NCI-H2107 treated with DMSO at 0.1 percent for 48 hours (cell line): ENCODE measurements at regions not wholly inside any gene's neighbourhood (a gene's known extent, or its start where the extent isn't known, plus 50 kb on each side); places are given as distances from the start of the nearest gene placed in this dataset.
"Not testable (repeated sequence)": the region's sequence is repeated elsewhere in the genome, so short reads cannot be mapped to it uniquely, and the experiment has no call there.

Source experiments
- DNase-seq: peaks from one replicate; lab custom pipeline; 2025; ENCODE audit not compliant: unreplicated experiment; lab: John Stamatoyannopoulos, UW

- no peak for DNase-seq
Measured at GRCh38 chrX:115357326-115358120, 68.0 kb downstream of the LUZP4 start.

GRCh38 chrX:115359508-115359907 is 70.0 kb downstream of the LUZP4 start:
- not testable (repeated sequence) for DNase-seq

- no peak for DNase-seq
Measured at GRCh38 chrX:115360220-115360781, 70.8 kb downstream of the LUZP4 start.

GRCh38 chrX:115362334-115363095 is 73.0 kb downstream of the LUZP4 start:
- no peak for DNase-seq

GRCh38 chrX:115363372-115363771 is 73.9 kb downstream of the LUZP4 start:
- DNase-seq = peak; percentile 56

- no peak for DNase-seq
Measured at GRCh38 chrX:115363897-115364296, 74.4 kb downstream of the LUZP4 start.

GRCh38 chrX:115364670-115365069 is 75.2 kb downstream of the LUZP4 start:
- DNase-seq = no peak

- DNase-seq = no peak
Measured at GRCh38 chrX:115366535-115366934, 77.0 kb downstream of the LUZP4 start.

DNA sequence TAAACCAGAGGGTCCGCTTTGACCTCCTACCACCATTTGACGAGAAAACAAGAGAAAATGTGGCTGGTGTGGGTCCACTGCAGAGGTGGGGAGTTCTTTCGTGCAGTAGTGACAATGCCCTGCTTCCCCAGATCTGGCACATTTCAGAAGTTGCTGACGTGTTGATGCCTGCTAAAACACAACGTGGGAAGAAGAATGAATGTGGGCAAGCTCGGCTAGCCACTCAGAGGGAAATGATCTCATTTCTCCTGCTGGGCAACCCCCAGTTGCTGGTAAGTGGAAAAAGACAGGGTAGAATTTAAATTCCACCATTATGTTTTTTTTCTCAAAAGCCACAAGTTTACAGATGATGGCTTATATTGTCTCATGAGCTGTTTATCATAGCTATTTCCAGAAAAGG is 77.9 kb downstream of the LUZP4 start:
- DNase-seq = no peak

DNA sequence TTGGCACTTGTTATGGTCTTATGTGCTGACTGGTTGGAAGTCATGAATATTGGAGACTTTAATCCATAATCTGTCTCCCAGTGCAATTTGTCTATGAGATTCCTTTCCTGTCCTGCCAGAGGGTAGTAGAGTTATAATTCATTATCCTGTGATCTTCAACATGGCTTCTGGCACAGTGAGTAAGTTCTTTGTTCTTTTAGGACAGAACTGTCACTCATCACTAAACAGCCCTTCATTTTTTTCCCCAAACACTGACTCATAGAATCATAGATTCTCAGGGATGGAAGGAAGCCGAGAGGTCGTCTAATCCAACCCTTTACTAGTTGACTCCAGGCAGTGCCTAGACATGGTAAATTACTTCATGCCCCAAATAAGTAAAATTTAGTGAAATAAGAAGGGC is 78.4 kb downstream of the LUZP4 start:
- no peak for DNase-seq

DNA sequence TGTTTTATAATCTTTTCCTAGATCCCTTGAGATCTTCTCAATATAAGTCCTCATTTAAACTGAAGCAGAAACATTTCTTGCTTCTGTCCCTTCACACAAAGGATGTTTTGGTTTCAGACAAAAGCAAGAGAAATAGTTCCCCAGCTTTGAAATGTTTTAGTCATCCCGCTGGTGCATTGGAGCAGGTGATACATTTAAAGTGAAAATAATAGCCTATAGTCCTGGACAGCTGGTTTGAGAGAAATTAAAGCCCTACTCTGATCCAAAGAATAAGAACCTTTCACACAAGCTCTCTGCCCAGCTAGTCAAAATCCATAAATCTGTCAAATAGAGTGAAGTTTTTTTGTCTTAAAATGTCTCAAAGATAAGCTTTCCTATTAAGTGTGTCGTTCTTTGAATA is 79.4 kb downstream of the LUZP4 start:
- peak; percentile 19 for DNase-seq

DNA sequence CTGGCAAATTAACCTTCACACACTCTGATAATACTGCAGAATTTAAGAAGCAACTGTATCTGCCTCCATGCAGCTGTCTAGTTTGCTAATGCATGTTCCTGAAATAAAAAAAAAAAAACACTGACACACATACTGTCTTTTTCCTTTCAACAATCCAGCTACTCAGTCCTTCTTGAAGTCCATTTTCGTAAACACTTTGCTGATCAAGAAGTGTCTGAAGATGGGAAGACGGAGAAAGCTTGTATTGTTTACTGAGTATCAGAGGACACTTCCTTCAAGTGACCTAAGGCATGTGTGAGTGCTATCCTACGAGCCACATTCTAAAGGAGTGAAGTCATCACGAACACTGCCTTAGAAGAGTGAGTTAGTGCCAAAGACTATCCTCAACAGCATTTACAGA is 82.6 kb downstream of the LUZP4 start:
- DNase-seq = no peak

DNA sequence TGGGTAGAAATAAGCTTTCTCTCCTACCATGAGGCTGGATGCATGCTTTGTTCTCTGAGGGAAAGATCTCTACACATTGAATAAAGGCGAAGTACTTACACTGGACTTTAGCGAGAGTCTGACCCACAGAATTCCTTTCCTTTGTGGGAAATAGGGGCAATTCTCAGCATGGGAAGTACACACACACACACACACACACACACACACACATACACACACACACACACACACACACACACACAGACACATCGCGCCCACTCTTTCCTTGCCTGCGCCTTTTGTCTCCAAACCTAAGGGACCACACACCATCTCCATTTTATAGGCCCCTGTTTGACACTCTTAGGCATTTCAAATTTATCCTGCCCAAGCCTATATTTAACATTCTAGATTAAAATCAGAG is 83.8 kb downstream of the LUZP4 start:
- DNase-seq = no peak

GRCh38 chrX:115378471-115378870 is 89.0 kb downstream of the LUZP4 start:
- no peak for DNase-seq

DNA sequence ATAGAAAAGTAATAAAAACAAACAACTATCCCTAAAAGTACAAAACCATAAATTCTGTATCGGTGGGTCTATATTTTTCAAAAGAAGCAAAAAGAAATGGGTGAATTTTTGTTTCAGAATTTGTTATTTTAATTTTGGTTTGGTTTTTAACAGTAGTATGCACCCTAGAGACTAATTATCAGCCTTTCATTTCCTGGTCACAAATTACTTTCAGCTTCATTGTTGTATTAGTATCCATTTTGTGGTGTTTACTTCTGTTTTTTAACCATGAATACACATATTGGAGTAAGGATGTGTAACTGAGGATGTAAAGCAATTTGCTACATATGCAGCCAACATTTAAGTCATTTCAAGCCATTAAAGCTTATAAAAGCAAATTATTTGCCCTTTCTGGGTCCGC is 97.8 kb downstream of the LUZP4 start:
- no peak for DNase-seq

DNA sequence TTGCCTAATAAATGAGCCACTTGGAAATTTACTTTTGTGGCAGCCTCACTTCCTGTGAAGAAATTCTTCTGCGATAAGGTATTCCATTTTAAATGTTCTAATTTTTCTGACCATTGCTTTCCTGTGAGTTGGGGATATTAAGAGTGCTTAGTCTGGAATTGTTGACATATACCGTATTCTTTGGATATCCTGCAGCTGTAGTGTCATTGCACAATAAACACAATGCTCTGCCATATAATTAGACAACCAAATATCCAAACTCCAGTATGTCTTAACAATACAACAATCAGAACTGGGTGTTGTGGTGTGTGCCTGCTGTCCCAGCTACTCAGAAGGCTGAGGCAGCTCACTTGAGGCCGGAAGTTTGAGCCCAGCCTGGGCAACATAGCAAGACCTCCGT is 99.4 kb downstream of the LUZP4 start:
- no peak for DNase-seq

- no peak for DNase-seq
Measured at GRCh38 chrX:115390078-115390477, 100.6 kb downstream of the LUZP4 start.

GRCh38 chrX:115392031-115392430 is 102.5 kb downstream of the LUZP4 start:
- no peak for DNase-seq

DNA sequence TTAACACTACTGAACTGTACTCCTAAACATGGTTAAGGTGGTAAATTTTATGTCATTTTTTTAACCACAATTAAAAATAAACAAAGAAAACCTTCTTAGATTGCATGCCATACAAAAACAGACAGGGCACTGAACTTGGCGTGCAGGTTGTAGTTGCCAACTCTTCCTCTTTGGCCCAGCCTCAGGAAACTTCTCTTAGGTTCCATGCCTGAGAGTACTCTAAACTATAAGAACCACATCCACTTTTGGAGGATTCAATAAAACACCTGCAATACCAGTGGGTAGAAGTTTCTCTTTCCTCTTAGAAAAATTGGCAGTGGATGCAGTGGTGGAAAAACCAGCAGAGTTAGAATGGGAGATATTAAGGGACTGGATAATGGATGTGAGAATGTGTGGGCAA is 103.4 kb downstream of the LUZP4 start:
- DNase-seq = no peak

GRCh38 chrX:115393271-115393670 is 103.8 kb downstream of the LUZP4 start:
- DNase-seq = no peak

DNA sequence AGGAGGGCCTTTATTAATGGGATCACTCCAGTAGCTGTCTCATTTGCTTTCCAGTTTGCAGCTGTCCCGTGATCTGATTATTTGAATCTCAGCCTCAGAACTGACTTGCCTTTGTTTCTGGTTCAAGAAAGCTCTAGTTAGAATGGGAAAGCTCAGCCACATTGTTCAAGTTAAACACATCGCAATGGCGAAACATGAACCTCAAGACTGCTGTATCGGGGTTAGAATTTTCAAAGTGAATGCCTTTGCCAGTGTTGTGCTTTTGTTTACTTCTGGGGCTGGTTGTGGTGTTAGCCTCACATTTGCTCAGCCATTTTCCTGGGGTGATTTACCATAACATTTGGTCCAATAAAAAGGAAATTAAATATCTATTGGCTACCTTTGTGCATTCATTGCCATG is 105.3 kb downstream of the LUZP4 start:
- DNase-seq = not testable (repeated sequence)

DNA sequence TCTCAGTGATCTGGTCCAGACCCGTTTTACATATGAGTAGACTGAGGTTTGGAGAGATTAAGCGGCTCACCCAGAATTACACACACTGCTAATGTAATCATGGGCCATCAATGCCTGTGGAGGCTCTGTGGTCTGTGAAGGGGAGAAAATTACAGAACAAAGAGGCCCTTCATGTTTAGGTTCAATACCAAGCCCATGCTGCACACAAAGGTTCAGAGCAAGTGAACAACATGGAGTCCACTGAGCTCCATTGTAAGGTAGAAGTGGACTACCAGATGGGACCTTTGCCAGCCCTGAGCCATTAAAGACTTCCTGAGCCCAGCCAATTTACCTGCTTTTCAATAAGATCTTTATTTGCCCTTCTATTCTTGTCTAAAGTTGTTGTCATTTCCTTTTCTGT is 109.8 kb downstream of the LUZP4 start:
- DNase-seq = no peak
